Large intestine (tissue), 3 donors: ENCODE measurements at regions not wholly inside any gene's neighbourhood (a gene's known extent, or its start where the extent isn't known, plus 50 kb on each side); places are given as distances from the start of the nearest gene placed in this dataset.
A peak's percentile ranks its signal among the peaks of the same experiment; 100 is the strongest.

Experiments
- DNase-seq, 2 donors: peaks; one replicate each; pipeline versions ENCODE4 v3.0.0 to v3.0.0-alpha.2; 2013
- H3K27ac ChIP-seq: one replicate; pipeline ENCODE4 v1.5.1; 2013; ENCODE audit warnings: low read length
- H3K27me3 ChIP-seq: 2 replicates; pipeline ENCODE4 v1.6.1; 2013; ENCODE audit warnings: low read length; ENCODE audit not compliant: control insufficient read depth, insufficient read depth
- H3K36me3 ChIP-seq: 2 replicates; pipeline ENCODE4 v1.6.1; 2013; ENCODE audit warnings: low read length; ENCODE audit not compliant: control insufficient read depth, insufficient read depth
- H3K4me1 ChIP-seq: one replicate; pipeline ENCODE4 v1.6.1; 2013; ENCODE audit warnings: low read length; ENCODE audit not compliant: control insufficient read depth, insufficient read depth
- H3K4me3 ChIP-seq: one replicate; pipeline ENCODE4 v1.5.1; 2013; ENCODE audit warnings: low read length
- H3K9me3 ChIP-seq: one replicate; pipeline ENCODE4 v1.6.1; 2013; ENCODE audit warnings: mild to moderate bottlenecking, low read depth, low read length, moderate library complexity; ENCODE audit not compliant: control insufficient read depth
- WGBS: methylation state at CpG from one replicate; pipeline ENCODE4 v1.1.5; 2013; ENCODE audit warnings: low lambda C conversion rate; ENCODE audit not compliant: insufficient coverage; 5-methylcytosine and 5-hydroxymethylcytosine counted together

- WGBS: 75% methylated on average over 1 of the region's 6 CpGs
Observed at GRCh38 chr15:37824717-37825382, 109.6 kb upstream of the TMCO5A start.

GRCh38 chr15:37837276-37837675 lies 97.2 kb upstream of the TMCO5A start:
- no peak overlapping the region for H3K27ac ChIP-seq
- no peaks in the 10 kb centered on the region for H3K27me3 ChIP-seq
- H3K9me3 ChIP-seq: no peaks in the 10 kb centered on the region
- no peak for DNase-seq
- 20% methylated on average over 1 of the region's 3 CpGs for WGBS
- no peaks in the 10 kb centered on the region for H3K36me3 ChIP-seq
- no peak overlapping the region for H3K4me3 ChIP-seq
- H3K4me1 ChIP-seq: no peaks in the 10 kb centered on the region

More at GRCh38 chr15:37824717-37825382, 109.6 kb upstream of the TMCO5A start:
- Histone ChIP-seq H3K36me3 (no peaks in the 10 kb centered on the region), H3K4me1 (no peaks in the 10 kb centered on the region), H3K9me3 (no peaks in the 10 kb centered on the region), H3K4me3 (no peak overlapping the region), H3K27me3 (no peaks in the 10 kb centered on the region), H3K27ac (no peak overlapping the region)
- peak in 1 of 2 donors; percentile 6 for DNase-seq

DNA sequence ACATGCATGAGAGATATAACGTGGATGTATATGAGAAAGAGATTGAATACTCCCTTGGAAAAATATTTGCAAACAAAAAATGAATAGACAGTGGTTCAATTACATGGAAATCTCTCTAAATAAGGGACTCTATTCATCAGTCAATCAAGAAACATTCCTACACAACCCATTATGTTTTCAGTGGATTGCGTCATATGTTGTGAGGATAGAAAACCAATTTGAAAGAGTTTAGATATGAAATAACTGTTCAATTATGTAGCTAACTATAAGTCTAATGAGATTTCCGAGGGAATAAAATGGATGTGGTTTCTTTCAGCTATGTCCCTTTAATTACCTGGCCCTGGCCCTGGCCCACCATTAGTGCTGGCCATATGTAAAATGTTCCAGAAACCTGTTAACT lies 86.7 kb upstream of the TMCO5A start:
- Histone ChIP-seq H3K9me3 (no peaks in the 10 kb centered on the region), H3K4me1 (no peaks in the 10 kb centered on the region), H3K27ac (no peak overlapping the region), H3K36me3 (no peaks in the 10 kb centered on the region), H3K27me3 (no peaks in the 10 kb centered on the region), H3K4me3 (no peak overlapping the region)
- 80% methylated on average over 1 of the region's 3 CpGs for WGBS
- no peak for DNase-seq

DNA sequence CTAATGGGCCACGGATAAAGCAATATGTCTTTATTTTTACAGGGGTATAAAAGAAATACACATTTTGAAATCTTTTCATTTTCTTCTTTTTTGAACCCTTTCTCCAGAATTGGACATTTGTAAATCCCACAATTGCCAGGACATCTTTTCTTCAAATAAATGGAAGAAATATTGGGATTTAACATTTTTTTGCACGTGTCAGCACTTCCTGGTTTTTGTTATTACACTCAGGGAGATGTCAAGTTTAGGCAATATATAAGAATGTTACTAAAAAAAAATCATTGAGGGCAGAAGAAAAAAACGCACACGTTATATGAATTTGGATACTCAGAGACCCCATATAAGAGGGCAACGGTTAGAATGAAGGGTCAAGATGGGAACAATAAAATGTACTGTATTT lies 78.3 kb upstream of the TMCO5A start:
- no peaks in the 10 kb centered on the region for H3K36me3 ChIP-seq
- H3K4me3 ChIP-seq: no peak overlapping the region
- 90% methylated on average over 3 of the region's 5 CpGs for WGBS
- H3K9me3 ChIP-seq: no peaks in the 10 kb centered on the region
- H3K27me3 ChIP-seq: no peaks in the 10 kb centered on the region
- no peak overlapping the region for H3K27ac ChIP-seq
- DNase-seq: no peak
- H3K4me1 ChIP-seq: no peaks in the 10 kb centered on the region

DNA sequence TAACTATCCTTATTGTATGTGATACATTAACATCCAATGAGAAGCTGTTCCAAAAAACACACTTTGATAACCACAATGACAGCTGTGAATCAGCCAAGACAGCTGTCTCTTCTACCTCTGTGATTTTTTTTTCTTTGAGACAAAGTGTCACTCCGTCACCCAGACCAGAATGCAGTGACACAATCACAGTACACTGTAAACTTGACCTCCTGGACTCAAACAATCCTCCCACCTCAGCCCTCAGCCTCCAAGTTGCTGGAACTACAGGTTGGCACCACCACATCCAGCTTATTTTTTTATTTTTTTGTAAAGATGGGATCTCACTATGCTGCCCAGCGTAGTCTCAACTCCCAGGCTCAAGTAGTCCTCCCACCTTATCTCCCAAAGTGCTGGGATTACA lies 73.5 kb upstream of the TMCO5A start:
- H3K27me3 ChIP-seq: no peaks in the 10 kb centered on the region
- H3K36me3 ChIP-seq: no peaks in the 10 kb centered on the region
- H3K4me1 ChIP-seq: no peaks in the 10 kb centered on the region
- DNase-seq: no peak
- no peak overlapping the region for H3K4me3 ChIP-seq
- WGBS: no CpG with 5 or more reads among the region's 2 CpGs
- H3K27ac ChIP-seq: no peak overlapping the region
- no peaks in the 10 kb centered on the region for H3K9me3 ChIP-seq

GRCh38 chr15:37865687-37866086 lies 68.8 kb upstream of the TMCO5A start:
- Histone ChIP-seq H3K27ac (no peak overlapping the region), H3K9me3 (no peaks in the 10 kb centered on the region), H3K36me3 (no peaks in the 10 kb centered on the region), H3K4me3 (no peak overlapping the region), H3K4me1 (no peaks in the 10 kb centered on the region), H3K27me3 (no peaks in the 10 kb centered on the region)
- 100% methylated on average over 1 of the region's 1 CpG for WGBS
- no peak for DNase-seq

DNA sequence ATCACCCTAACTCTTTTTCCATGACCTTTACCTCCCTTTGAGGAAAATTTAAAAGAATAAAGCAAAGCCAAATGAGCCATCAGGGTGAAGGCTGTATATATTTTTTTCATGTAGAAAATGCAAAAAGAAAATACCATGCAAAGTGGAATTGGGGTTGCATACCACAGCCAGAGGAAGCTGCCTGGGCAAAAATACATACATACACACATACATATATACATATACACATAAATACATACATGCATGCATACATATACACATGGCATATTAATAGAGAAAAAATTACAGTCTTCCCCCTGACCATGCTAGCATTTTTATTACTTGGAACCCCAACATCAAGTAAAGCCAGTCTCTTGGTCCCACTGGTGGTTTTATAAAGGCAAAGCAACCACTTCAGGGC lies 63.7 kb upstream of the TMCO5A start:
- H3K9me3 ChIP-seq: no peaks in the 10 kb centered on the region
- no peaks in the 10 kb centered on the region for H3K27me3 ChIP-seq
- no peaks in the 10 kb centered on the region for H3K36me3 ChIP-seq
- no peak for DNase-seq
- H3K27ac ChIP-seq: no peak overlapping the region
- no peaks in the 10 kb centered on the region for H3K4me1 ChIP-seq
- no peak overlapping the region for H3K4me3 ChIP-seq

DNA sequence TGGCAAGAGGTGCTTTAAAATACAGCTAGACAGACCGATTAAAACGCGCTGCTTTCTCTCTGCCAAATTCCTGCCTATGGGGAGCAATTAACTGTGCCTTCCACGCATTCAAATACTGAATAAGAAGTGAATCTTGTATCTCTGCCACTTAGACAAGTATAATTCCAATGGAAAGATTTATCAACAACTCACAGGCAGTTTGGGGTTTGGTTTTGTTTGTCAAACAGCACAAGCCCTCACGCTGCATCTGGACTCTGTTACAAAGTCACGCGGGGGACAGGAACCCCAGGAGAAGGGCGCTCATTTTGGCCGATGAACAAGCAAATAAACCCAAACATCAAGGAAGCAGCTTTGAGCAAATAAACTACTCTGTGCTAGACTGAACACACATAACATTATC lies 61.8 kb upstream of the TMCO5A start:
- no CpG with 5 or more reads among the region's 9 CpGs for WGBS

GRCh38 chr15:37873336-37873735 lies 61.1 kb upstream of the TMCO5A start:
- no peak for DNase-seq
- no CpG with 5 or more reads among the region's 3 CpGs for WGBS
- Histone ChIP-seq H3K27me3 (peaks cover 3% of the 10 kb centered on the region), H3K4me3 (no peak overlapping the region), H3K27ac (no peak overlapping the region), H3K4me1 (no peaks in the 10 kb centered on the region), H3K36me3 (no peaks in the 10 kb centered on the region), H3K9me3 (no peaks in the 10 kb centered on the region)

More for the DNA sequence above, 61.8 kb upstream of the TMCO5A start:
- Histone ChIP-seq H3K27me3 (peaks cover 3% of the 10 kb centered on the region), H3K27ac (no peak overlapping the region), H3K9me3 (no peaks in the 10 kb centered on the region), H3K4me3 (no peak overlapping the region), H3K4me1 (no peaks in the 10 kb centered on the region), H3K36me3 (no peaks in the 10 kb centered on the region)
- no peak for DNase-seq

DNA sequence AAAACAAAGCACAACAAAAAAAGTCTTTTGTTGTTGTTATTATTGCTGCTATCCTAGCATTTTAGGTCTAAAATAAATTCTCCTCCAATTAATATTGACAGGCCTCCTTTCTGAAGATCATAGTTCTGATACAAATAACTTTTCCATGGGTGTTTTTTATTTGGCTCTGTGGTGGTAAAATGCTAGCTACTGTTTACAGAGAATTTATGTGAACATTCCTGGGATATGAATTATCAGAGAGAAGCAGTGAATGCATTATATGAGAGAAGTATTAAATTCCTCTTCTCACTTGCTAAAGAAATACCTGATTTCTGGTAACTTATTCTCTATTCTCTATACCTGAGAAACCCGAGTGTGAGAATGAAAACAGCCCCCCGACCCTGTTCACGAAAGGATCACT lies 57.5 kb upstream of the TMCO5A start:
- Histone ChIP-seq H3K27ac (no peak overlapping the region), H3K36me3 (no peaks in the 10 kb centered on the region), H3K9me3 (no peaks in the 10 kb centered on the region), H3K4me1 (no peaks in the 10 kb centered on the region), H3K4me3 (no peak overlapping the region), H3K27me3 (peaks cover 16% of the 10 kb centered on the region)
- DNase-seq: no peak
- WGBS: no CpG with 5 or more reads among the region's 3 CpGs
